PFSK-1 (cell line): ENCODE measurements at regions not wholly inside any gene's neighbourhood (a gene's known extent, or its start where the extent isn't known, plus 50 kb on each side); places are given as distances from the start of the nearest gene placed in this dataset.

Experiments
- FOXP2 ChIP-seq: optimal IDR thresholded peaks from 2 replicates; pipeline ENCODE3; 2011; ENCODE audit warnings: borderline replicate concordance, control low read depth, inconsistent platforms; ENCODE audit not compliant: insufficient read depth; ENCODE audit errors: extremely low read length, extremely low read depth
- REST ChIP-seq, 2 experiments: IDR thresholded peaks; 2 replicates each; pipeline versions ENCODE4 v1.6.1 to v1.8.0; 2011 to 2012; ENCODE audit warnings: low read depth in 2 of 2, low read length in 2 of 2, control low read depth in 1 of 2, inconsistent platforms in 1 of 2, mild to moderate bottlenecking in 1 of 2, moderate library complexity in 1 of 2; ENCODE audit not compliant: insufficient read depth in 1 of 2
- SIN3A ChIP-seq: IDR thresholded peaks from 2 replicates; pipeline ENCODE4 v1.6.1; 2012; ENCODE audit warnings: mild to moderate bottlenecking, low read length, moderate library complexity, borderline replicate concordance; ENCODE audit not compliant: insufficient read depth

DNA sequence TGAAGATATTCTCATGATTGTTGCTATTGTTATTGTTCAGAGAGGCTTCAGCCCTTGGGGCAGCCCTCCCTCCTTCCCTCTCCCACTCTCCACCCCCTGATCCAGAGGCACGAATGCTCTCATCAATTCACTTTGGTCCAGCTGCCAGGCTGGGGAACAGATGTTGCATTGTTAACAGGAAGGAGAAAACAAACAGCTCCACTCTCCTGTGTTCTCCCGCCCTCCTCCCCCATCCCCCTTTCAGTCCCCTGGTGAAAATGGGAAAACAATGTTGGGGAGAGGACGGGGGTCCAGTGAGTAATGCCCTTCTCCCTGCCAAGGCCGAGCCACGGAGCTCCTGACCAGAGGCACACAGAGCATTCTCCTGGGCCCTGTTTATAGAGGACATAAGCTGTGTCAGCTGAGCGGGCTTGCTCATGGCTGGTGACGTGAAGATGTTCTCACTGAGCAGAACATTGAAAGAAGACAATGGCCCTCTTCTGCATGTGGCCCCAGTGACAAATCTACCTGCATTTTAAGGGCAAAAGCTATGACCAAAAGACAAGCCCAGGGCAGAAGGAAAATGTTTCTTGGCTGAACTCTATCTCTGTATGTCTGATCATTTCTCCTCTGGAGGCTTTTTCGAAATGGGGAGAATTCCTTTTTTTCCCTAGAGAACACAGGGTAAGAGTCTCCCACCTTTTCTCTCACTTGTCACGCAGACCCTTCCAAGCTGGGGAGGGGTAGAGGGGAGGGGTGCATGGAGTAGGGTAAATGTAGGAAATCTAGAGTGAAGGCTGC, 111.7 kb downstream of the GLUL start:
- TF ChIP-seq REST (IDR thresholded peaks at IDR 0.05; ENCODE audit: insufficient read depth in 1 of 2, low read depth in 2 of 2, low read length in 2 of 2) (no peak), FOXP2 (no peak), SIN3A (no peak)
